GM10248 (cell line): ENCODE measurements at regions not wholly inside any gene's neighbourhood (a gene's known extent, or its start where the extent isn't known, plus 50 kb on each side); places are given as distances from the start of the nearest gene placed in this dataset.

ENCODE experiments used
- CTCF ChIA-PET: fragments of 300-600 bp; sonication (Branson Sonifier 250); formaldehyde crosslinking; extraction: SDS; loops from one replicate; lab custom pipeline; 2021; ENCODE audit warnings: antibody characterized with exemption; lab: Yijun Ruan, JAX
- POLR2A ChIA-PET: fragments of 350-650 bp; sonication (Branson Sonifier 250); formaldehyde crosslinking; extraction: SDS; loops from one replicate; lab custom pipeline; 2020; ENCODE audit warnings: antibody characterized with exemption; lab: Yijun Ruan, JAX
- DNase-seq: peaks from one replicate; pipeline ENCODE4 v3.0.0; 2012; ENCODE audit errors: extremely low spot score
- TF ChIP-seq, protein P1 (sequence below): IDR thresholded peaks from 2 replicates; pipeline ENCODE4 v1.5.1; 2012; ENCODE audit warnings: mild to moderate bottlenecking, low read depth; ENCODE audit errors: extremely low read depth, missing control alignments, control extremely low read depth

DNA sequence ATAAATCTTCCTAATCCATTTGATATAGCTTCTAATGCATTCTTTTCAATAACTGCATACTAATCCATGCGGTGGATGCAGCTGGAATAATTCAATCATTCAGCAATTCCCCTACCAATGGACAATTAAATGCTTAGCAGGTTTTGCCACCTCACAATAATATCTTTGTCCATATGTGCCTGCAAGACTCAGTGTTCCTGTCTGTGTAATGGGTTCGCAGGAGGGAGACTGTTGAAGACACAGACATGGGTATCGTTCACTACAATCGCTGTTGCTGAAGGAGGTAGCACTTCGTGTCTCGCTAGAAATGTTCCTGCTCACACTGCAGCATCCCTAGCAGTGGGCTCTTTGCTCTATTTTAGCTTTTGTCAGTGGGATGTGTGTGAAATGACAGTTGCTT is 214.4 kb downstream of the MED10 start:
- ChIA-PET CTCF (interaction anchor here (0.6 to 1.6 kb wide), 2 partner anchors 14 to 339 kb away, joined by 3 read pairs; no protein-coding TSS in a partner anchor), POLR2A (no interaction called here)
- no peak for DNase-seq
- TF ChIP-seq, protein P1, sequence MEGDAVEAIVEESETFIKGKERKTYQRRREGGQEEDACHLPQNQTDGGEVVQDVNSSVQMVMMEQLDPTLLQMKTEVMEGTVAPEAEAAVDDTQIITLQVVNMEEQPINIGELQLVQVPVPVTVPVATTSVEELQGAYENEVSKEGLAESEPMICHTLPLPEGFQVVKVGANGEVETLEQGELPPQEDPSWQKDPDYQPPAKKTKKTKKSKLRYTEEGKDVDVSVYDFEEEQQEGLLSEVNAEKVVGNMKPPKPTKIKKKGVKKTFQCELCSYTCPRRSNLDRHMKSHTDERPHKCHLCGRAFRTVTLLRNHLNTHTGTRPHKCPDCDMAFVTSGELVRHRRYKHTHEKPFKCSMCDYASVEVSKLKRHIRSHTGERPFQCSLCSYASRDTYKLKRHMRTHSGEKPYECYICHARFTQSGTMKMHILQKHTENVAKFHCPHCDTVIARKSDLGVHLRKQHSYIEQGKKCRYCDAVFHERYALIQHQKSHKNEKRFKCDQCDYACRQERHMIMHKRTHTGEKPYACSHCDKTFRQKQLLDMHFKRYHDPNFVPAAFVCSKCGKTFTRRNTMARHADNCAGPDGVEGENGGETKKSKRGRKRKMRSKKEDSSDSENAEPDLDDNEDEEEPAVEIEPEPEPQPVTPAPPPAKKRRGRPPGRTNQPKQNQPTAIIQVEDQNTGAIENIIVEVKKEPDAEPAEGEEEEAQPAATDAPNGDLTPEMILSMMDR = no peak

DNA sequence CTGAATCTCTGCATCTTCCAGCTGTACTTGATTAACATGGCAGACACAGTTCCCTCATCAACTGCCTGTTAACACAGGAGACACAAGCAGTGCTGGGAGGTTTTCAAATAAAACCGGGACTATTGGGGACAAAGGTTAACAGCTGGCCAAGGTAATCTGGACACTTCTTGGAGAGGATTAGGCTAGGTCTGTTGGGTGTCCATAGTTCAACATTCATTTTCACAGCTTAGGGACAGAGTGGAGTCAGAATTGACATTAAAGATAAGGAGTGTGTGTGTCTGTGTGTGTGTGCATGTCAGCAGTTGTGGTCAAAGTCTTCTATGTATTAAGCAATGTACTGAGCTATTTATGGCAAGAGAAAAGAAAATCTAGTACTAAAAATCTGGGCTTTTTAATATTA is 216.2 kb downstream of the MED10 start:
- ChIA-PET CTCF (interaction anchor here (1.5 kb wide), 1 partner anchor 16 kb away, joined by 4 read pairs; no protein-coding TSS in a partner anchor), POLR2A (no interaction called here)
- no peak for DNase-seq
- TF ChIP-seq, protein P1 = no peak

DNA sequence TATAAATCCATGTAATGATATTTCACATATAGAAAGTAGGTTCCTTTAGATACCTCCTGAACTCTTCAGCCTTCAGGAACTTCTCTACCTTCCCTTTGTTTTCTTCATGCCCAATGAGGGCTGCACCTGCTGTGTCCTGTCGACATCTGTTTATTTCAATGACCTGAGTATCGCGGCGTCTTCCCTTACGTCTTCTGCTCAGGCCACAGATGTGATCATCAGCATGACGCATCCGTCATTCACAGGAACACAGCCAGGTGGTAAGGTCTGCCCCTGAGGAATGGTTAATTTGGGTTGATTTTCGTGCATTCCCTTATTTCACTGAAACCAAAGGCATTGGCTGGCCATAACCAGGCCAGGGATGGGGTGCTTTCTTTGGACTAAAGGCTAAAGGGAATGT is 217.1 kb downstream of the MED10 start:
- POLR2A ChIA-PET = no interaction called here
- TF ChIP-seq, protein P1 = no peak
- DNase-seq = no peak
- CTCF ChIA-PET = interaction anchor here (1.5 kb wide), 1 partner anchor 15 kb away, joined by 4 read pairs; no protein-coding TSS in a partner anchor

- POLR2A ChIA-PET = no interaction called here
These were observed 218.4 kb downstream of the MED10 start for GRCh38 chr5:6159832-6160430.

GRCh38 chr5:6158974-6159831 is 219.1 kb downstream of the MED10 start:
- TF ChIP-seq, protein P1 = no peak
- ChIA-PET CTCF (no interaction called here), POLR2A (no interaction called here)
- DNase-seq = no peak

More at GRCh38 chr5:6159832-6160430, 218.4 kb downstream of the MED10 start:
- CTCF ChIA-PET = no interaction called here
- DNase-seq = no peak
- TF ChIP-seq, protein P1 = no peak

GRCh38 chr5:6154216-6154615 is 224.1 kb downstream of the MED10 start:
- ChIA-PET CTCF (no interaction called here), POLR2A (no interaction called here)
- DNase-seq = no peak
- TF ChIP-seq, protein P1 = no peak
